AG04449 (cell line): ENCODE measurements at regions not wholly inside any gene's neighbourhood (a gene's known extent, or its start where the extent isn't known, plus 50 kb on each side); places are given as distances from the start of the nearest gene placed in this dataset.

Experiments
- CTCF ChIA-PET: fragments of 350-600 bp; formaldehyde crosslinking; extraction: SDS; loops from one replicate; lab custom pipeline; 2021; ENCODE audit warnings: antibody characterized with exemption; lab: Yijun Ruan, JAX
- POLR2A ChIA-PET: fragments of 400-600, 350-600 bp; formaldehyde crosslinking; extraction: SDS; loops from one replicate; lab custom pipeline; 2020; ENCODE audit warnings: antibody characterized with exemption, inconsistent platforms; lab: Yijun Ruan, JAX
- DNase-seq: peaks from one replicate; pipeline ENCODE4 v3.0.0-alpha.2; 2010; ENCODE audit warnings: low read depth, low spot score
- H3K4me3 ChIP-seq: 2 replicates; pipeline ENCODE4 v1.5.1; 2011; ENCODE audit warnings: low read depth, mild to moderate bottlenecking, control low read depth, low read length
- TF ChIP-seq, protein P1 (sequence below): IDR thresholded peaks from one replicate; pipeline ENCODE4 v1.5.1; 2011; ENCODE audit warnings: mild to moderate bottlenecking, moderate library complexity, low read length, control low read depth, inconsistent platforms; ENCODE audit not compliant: insufficient read depth; ENCODE audit errors: missing control alignments

DNA sequence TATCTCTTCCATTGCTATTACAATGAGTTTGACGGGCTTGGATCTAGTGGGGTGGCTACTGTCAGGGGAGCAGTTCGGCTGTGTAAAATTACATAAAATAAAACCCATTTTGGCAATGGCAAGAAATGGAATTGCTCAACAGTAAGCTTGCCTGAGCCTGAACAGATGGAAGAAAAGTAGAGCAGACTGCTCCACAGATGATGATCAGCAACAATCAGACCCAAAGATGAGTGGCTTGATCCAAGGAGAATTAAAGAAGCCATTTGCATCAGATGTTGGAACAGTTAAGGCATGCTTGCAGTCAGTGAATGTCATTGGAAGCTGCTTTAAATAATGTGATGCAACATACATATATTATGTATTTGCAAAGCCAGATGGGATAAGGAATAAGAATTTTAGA lies 256.6 kb upstream of the SMIM30 start:
- no peak for DNase-seq
- no peak overlapping the region for H3K4me3 ChIP-seq
- TF ChIP-seq, protein P1, sequence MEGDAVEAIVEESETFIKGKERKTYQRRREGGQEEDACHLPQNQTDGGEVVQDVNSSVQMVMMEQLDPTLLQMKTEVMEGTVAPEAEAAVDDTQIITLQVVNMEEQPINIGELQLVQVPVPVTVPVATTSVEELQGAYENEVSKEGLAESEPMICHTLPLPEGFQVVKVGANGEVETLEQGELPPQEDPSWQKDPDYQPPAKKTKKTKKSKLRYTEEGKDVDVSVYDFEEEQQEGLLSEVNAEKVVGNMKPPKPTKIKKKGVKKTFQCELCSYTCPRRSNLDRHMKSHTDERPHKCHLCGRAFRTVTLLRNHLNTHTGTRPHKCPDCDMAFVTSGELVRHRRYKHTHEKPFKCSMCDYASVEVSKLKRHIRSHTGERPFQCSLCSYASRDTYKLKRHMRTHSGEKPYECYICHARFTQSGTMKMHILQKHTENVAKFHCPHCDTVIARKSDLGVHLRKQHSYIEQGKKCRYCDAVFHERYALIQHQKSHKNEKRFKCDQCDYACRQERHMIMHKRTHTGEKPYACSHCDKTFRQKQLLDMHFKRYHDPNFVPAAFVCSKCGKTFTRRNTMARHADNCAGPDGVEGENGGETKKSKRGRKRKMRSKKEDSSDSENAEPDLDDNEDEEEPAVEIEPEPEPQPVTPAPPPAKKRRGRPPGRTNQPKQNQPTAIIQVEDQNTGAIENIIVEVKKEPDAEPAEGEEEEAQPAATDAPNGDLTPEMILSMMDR = no peak
- ChIA-PET POLR2A (no interaction called here), CTCF (no interaction called here)

DNA sequence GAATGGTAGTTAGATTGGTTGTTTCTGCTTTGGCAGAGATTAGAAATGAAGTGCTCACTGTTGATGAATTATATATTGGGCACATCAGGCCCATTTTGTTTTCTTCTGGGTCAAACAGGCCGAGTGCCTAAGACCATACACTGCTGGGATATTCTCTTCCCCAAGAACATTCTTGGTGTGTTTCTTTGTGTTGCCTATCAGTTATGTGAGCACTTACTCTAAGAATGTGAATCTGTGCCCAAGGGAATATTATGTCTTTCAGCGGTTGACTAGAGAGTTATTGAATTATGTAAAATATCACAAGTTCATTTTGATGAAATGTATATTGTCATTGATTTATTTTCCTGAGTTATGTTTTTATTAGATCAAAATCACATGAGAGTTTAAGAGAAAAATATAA lies 255.5 kb upstream of the SMIM30 start:
- ChIA-PET CTCF (no interaction called here), POLR2A (no interaction called here)
- no peak for DNase-seq
- TF ChIP-seq, protein P1 = no peak
- no peak overlapping the region for H3K4me3 ChIP-seq

- ChIA-PET POLR2A (no interaction called here), CTCF (no interaction called here)
- no peak for DNase-seq
- no peak overlapping the region for H3K4me3 ChIP-seq
- TF ChIP-seq, protein P1 = no peak
Observed at GRCh38 chr7:113371416-113372043, 253.2 kb upstream of the SMIM30 start.

DNA sequence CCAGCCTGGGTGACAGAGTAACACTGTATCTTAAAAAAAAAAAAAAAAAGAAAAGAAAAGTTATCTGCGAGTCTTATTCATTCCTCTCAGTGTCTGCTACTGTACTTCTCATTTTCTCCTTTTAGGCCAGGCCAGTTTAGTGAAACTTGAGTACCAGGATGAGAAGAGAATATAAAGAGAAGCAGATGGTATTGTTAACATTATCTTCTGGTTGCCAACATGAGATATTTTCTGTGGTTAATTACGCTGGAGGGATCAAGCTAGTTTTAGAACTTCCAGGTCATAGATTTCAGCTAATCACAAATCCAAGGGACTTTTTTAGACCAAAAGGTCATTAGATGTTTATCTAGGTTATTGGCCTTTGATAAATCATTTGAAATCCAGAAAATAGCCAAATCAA lies 252.6 kb upstream of the SMIM30 start:
- CTCF ChIA-PET = no interaction called here
- TF ChIP-seq, protein P1 = no peak
- no peak overlapping the region for H3K4me3 ChIP-seq
- POLR2A ChIA-PET = no interaction called here
- no peak for DNase-seq

- POLR2A ChIA-PET = no interaction called here
- no peak overlapping the region for H3K4me3 ChIP-seq
- CTCF ChIA-PET = no interaction called here
- TF ChIP-seq, protein P1 = no peak
- no peak for DNase-seq
Observed at GRCh38 chr7:113368256-113368655, 249.9 kb upstream of the SMIM30 start.

DNA sequence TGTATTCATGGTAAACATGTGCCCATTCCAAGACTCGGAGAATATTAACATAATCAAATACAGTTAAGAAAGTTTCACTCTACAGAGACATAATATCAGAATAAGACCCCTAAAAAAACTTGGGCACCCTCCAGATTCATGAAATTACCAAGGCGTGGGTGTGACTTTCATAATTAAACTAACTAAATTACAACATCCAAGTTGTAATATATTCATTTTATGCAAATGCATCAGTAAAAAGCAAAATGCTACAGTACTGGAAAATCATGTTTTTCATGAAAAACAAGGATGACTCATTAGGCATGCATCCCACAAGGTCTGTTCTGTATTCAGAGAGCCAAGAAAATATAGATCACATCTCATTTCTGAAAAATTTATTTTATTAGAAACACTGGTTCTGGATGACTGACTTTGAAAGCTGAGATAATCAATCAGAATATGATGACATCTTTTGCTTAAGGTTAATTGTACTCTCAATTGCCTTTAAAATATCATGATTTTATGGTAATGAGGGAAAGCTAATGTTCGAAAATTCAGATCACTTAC lies 248.8 kb upstream of the SMIM30 start:
- ChIA-PET CTCF (no interaction called here), POLR2A (no interaction called here)
- no peak for DNase-seq
- TF ChIP-seq, protein P1 = no peak
- H3K4me3 ChIP-seq = no peak overlapping the region
